T-cell (primary cell): ENCODE measurements at regions not wholly inside any gene's neighbourhood (a gene's known extent, or its start where the extent isn't known, plus 50 kb on each side); places are given as distances from the start of the nearest gene placed in this dataset.

ENCODE experiments used
- ATAC-seq, 4 experiments: fragments of 200-7000 bp in 3 of 4; fragments of 150-1000 bp in 1 of 4; cut with Tn5 transposase; replicated peaks in 1 of 4; 1 replicate in 3 of 4; 2 replicates in 1 of 4; pipeline ENCODE4 v1.10.0; 2021; ENCODE audit warnings: moderate library complexity in 3 of 4, mild to moderate bottlenecking in 2 of 4, moderate number of reproducible peaks in 1 of 4
- CTCF ChIA-PET, 2 donors: fragments of 300-600 bp; sonication (Branson Sonifier 250); formaldehyde crosslinking; loops; one replicate each; lab custom pipeline; 2022; ENCODE audit warnings: antibody characterized with exemption in 2 of 2; lab: Charles Lee
- POLR2A ChIA-PET, 2 donors: fragments of 300-600 bp; sonication (Branson Sonifier 250); formaldehyde crosslinking; loops; one replicate each; lab custom pipeline; 2022; ENCODE audit warnings: antibody characterized with exemption in 2 of 2; lab: Charles Lee
- DNase-seq, 35 experiments: peaks; one replicate each; pipeline versions ENCODE4 v3.0.0 to v3.0.0-alpha.2; 2013 to 2023
- H3K27ac ChIP-seq: one replicate; pipeline ENCODE4 v1.5.1; 2013; ENCODE audit warnings: low read length
- H3K27me3 ChIP-seq, 2 experiments: replicated peaks in 1 of 2; 1 replicate in 1 of 2; 2 replicates in 1 of 2; pipeline versions ENCODE4 v1.6.1 to v1.7.0; 2013; ENCODE audit warnings: low read length in 1 of 2, mixed read lengths in 1 of 2; ENCODE audit not compliant: control insufficient read depth in 2 of 2, insufficient read depth in 2 of 2; ENCODE audit errors: extremely low read depth in 1 of 2
- H3K36me3 ChIP-seq, 2 donors: 1 replicate in 1 of 2; 2 replicates in 1 of 2; pipeline versions ENCODE4 v1.6.1 to v1.7.0; 2013; ENCODE audit warnings: low read length in 1 of 2; ENCODE audit not compliant: control insufficient read depth in 2 of 2, insufficient read depth in 1 of 2; ENCODE audit errors: extremely low read depth in 1 of 2
- H3K4me1 ChIP-seq, 2 experiments: 1 replicate in 1 of 2; 2 replicates in 1 of 2; pipeline versions ENCODE4 v1.6.1 to v1.7.0; 2013; ENCODE audit warnings: low read length in 2 of 2, mixed read lengths in 1 of 2; ENCODE audit not compliant: insufficient read depth in 2 of 2, control insufficient read depth in 1 of 2; ENCODE audit errors: extremely low read depth in 1 of 2
- H3K4me3 ChIP-seq, 2 donors: 1 replicate in 1 of 2; 2 replicates in 1 of 2; pipeline versions ENCODE4 v1.5.1 to v1.7.0; 2013; ENCODE audit warnings: mild to moderate bottlenecking in 2 of 2, low read length in 1 of 2, moderate library complexity in 1 of 2; ENCODE audit not compliant: control insufficient read depth in 1 of 2; ENCODE audit errors: extremely low read depth in 1 of 2
- H3K9me3 ChIP-seq: 2 replicates; pipeline ENCODE4 v1.7.0; 2013
- H3K27ac Mint-ChIP-seq, 2 donors: one replicate each; pipeline ENCODE4 v1.8.0; 2020 to 2021; ENCODE audit warnings: mild to moderate bottlenecking in 2 of 2, mixed read lengths in 2 of 2
- H3K27me3 Mint-ChIP-seq, 2 donors: one replicate each; pipeline ENCODE4 v1.8.0; 2021 to 2022; ENCODE audit warnings: mixed read lengths in 2 of 2
- H3K36me3 Mint-ChIP-seq: one replicate; pipeline ENCODE4 v1.8.0; 2021; ENCODE audit warnings: mixed read lengths
- H3K4me1 Mint-ChIP-seq, 3 donors: one replicate each; pipeline ENCODE4 v1.8.0; 2020 to 2022; ENCODE audit warnings: mixed read lengths in 3 of 3, mild to moderate bottlenecking in 1 of 3
- H3K4me3 Mint-ChIP-seq, 3 donors: one replicate each; pipeline ENCODE4 v1.8.0; 2020 to 2022; ENCODE audit warnings: mild to moderate bottlenecking in 3 of 3, mixed read lengths in 3 of 3, moderate library complexity in 3 of 3
- H3K9me3 Mint-ChIP-seq, 3 donors: one replicate each; pipeline ENCODE4 v1.8.0; 2020 to 2022; ENCODE audit warnings: mixed read lengths in 3 of 3
- WGBS: methylation state at CpG from one replicate; pipeline ENCODE4 v1.1.5; 2013; ENCODE audit warnings: missing lambda C conversion rate; ENCODE audit not compliant: insufficient coverage; 5-methylcytosine and 5-hydroxymethylcytosine counted together

- DNase-seq (no peak), ATAC-seq (no peak)
- Histone ChIP-seq H3K27me3 (no peaks in the 10 kb centered on the region), H3K4me3 (no peak overlapping the region), H3K36me3 (no peaks in the 10 kb centered on the region), H3K4me1 (no peaks in the 10 kb centered on the region), H3K27ac (no peak overlapping the region), H3K9me3 (no peaks in the 10 kb centered on the region)
- no peak overlapping the region for H3K4me3 Mint-ChIP-seq
- H3K27ac Mint-ChIP-seq: no peak overlapping the region
- ChIA-PET POLR2A (no interaction called here), CTCF (no interaction called here)
- H3K36me3 Mint-ChIP-seq: no peaks in the 10 kb centered on the region
- H3K9me3 Mint-ChIP-seq: peaks cover 0 to 2% (median 0%) of the 10 kb centered on the region in 3 donors
- no peaks in the 10 kb centered on the region for H3K4me1 Mint-ChIP-seq
- H3K27me3 Mint-ChIP-seq: peaks cover 4 to 7% of the 10 kb centered on the region in 2 donors
- WGBS: 100% methylated on average over 1 of the region's 2 CpGs
These were observed 200.2 kb downstream of the PHLDA1 start for GRCh38 chr12:75831402-75831801.

- H3K4me3 ChIP-seq: no peak overlapping the region
- Mint-ChIP-seq H3K27ac (no peak overlapping the region), H3K9me3 (peaks cover 0 to 2% (median 0%) of the 10 kb centered on the region in 3 donors), H3K27me3 (no peaks in the 10 kb centered on the region), H3K4me3 (no peak overlapping the region), H3K4me1 (no peaks in the 10 kb centered on the region), H3K36me3 (no peaks in the 10 kb centered on the region)
- no peaks in the 10 kb centered on the region for H3K36me3 ChIP-seq
- ChIA-PET CTCF (no interaction called here), POLR2A (no interaction called here)
- H3K27me3 ChIP-seq: no peaks in the 10 kb centered on the region
- ATAC-seq (no peak), DNase-seq (no peak)
- H3K9me3 ChIP-seq: no peaks in the 10 kb centered on the region
- 83% methylated on average over 1 of the region's 3 CpGs for WGBS
- H3K27ac ChIP-seq: no peak overlapping the region
- H3K4me1 ChIP-seq: no peaks in the 10 kb centered on the region
These were observed 204.5 kb downstream of the PHLDA1 start for GRCh38 chr12:75827061-75827460.

GRCh38 chr12:75825686-75826085, 205.9 kb downstream of the PHLDA1 start:
- H3K9me3 Mint-ChIP-seq: peaks cover 0 to 2% (median 0%) of the 10 kb centered on the region in 3 donors
- no peaks in the 10 kb centered on the region for H3K27me3 Mint-ChIP-seq
- no peak overlapping the region for H3K4me3 Mint-ChIP-seq
- no peaks in the 10 kb centered on the region for H3K4me1 Mint-ChIP-seq
- no peak overlapping the region for H3K27ac Mint-ChIP-seq
- CTCF ChIA-PET: no interaction called here
- H3K27me3 ChIP-seq: no peaks in the 10 kb centered on the region
- no peak overlapping the region for H3K4me3 ChIP-seq
- no peaks in the 10 kb centered on the region for H3K36me3 ChIP-seq
- ATAC-seq (no peak), DNase-seq (no peak)
- H3K4me1 ChIP-seq: no peaks in the 10 kb centered on the region
- H3K9me3 ChIP-seq: no peaks in the 10 kb centered on the region
- POLR2A ChIA-PET: no interaction called here
- H3K27ac ChIP-seq: no peak overlapping the region
- no peaks in the 10 kb centered on the region for H3K36me3 Mint-ChIP-seq
- WGBS: 17% methylated on average over 4 of the region's 4 CpGs

- Mint-ChIP-seq H3K27me3 (no peaks in the 10 kb centered on the region), H3K9me3 (peaks cover 0 to 2% (median 0%) of the 10 kb centered on the region in 3 donors), H3K4me3 (no peak overlapping the region), H3K36me3 (no peaks in the 10 kb centered on the region), H3K27ac (no peak overlapping the region), H3K4me1 (no peaks in the 10 kb centered on the region)
- ATAC-seq (no peak), DNase-seq (no peak)
- no CpG with 5 or more reads among the region's 1 CpG for WGBS
- Histone ChIP-seq H3K36me3 (no peaks in the 10 kb centered on the region), H3K27me3 (no peaks in the 10 kb centered on the region), H3K27ac (no peak overlapping the region), H3K9me3 (no peaks in the 10 kb centered on the region), H3K4me1 (no peaks in the 10 kb centered on the region), H3K4me3 (no peak overlapping the region)
- ChIA-PET CTCF (no interaction called here), POLR2A (no interaction called here)
These were observed 208.1 kb downstream of the PHLDA1 start for GRCh38 chr12:75823475-75823874.

GRCh38 chr12:75822416-75822815, 209.2 kb downstream of the PHLDA1 start:
- POLR2A ChIA-PET: no interaction called here
- CTCF ChIA-PET: interaction anchor here in 1 of 2 donors (0.6 kb wide), 1 partner anchor 31 kb away, joined by 3 read pairs; no protein-coding TSS in a partner anchor

GRCh38 chr12:75820848-75821578, 210.6 kb downstream of the PHLDA1 start:
- no peaks in the 10 kb centered on the region for H3K27me3 ChIP-seq
- no peaks in the 10 kb centered on the region for H3K36me3 ChIP-seq
- H3K4me3 ChIP-seq: no peak overlapping the region
- Mint-ChIP-seq H3K27ac (no peak overlapping the region), H3K36me3 (no peaks in the 10 kb centered on the region), H3K4me3 (no peak overlapping the region), H3K9me3 (no peaks in the 10 kb centered on the region), H3K4me1 (peaks cover 0 to 10% (median 3%) of the 10 kb centered on the region in 3 donors), H3K27me3 (no peaks in the 10 kb centered on the region)
- H3K27ac ChIP-seq: no peak overlapping the region
- no peaks in the 10 kb centered on the region for H3K4me1 ChIP-seq
- CTCF ChIA-PET: interaction anchor here in 1 of 2 donors (0.6 kb wide), 1 partner anchor 214 kb away, joined by 5 read pairs; no protein-coding TSS in a partner anchor
- POLR2A ChIA-PET: interaction anchor here in 1 of 2 donors (0.6 kb wide), 2 partner anchors 86 to 190 kb away, joined by 3 to 8 read pairs; no protein-coding TSS in a partner anchor
- DNase-seq (no peak), ATAC-seq (no peak)
- H3K9me3 ChIP-seq: no peaks in the 10 kb centered on the region
- 96% methylated on average over 4 of the region's 10 CpGs for WGBS

More at GRCh38 chr12:75822416-75822815, 209.2 kb downstream of the PHLDA1 start:
- Mint-ChIP-seq H3K27me3 (no peaks in the 10 kb centered on the region), H3K27ac (no peak overlapping the region), H3K9me3 (peaks cover 0 to 2% (median 0%) of the 10 kb centered on the region in 3 donors), H3K4me3 (no peak overlapping the region), H3K4me1 (no peaks in the 10 kb centered on the region), H3K36me3 (no peaks in the 10 kb centered on the region)
- no peaks in the 10 kb centered on the region for H3K4me1 ChIP-seq
- WGBS: 95% methylated on average over 2 of the region's 3 CpGs
- H3K27ac ChIP-seq: no peak overlapping the region
- no peak overlapping the region for H3K4me3 ChIP-seq
- no peaks in the 10 kb centered on the region for H3K27me3 ChIP-seq
- no peaks in the 10 kb centered on the region for H3K36me3 ChIP-seq
- ATAC-seq (no peak), DNase-seq (no peak)
- H3K9me3 ChIP-seq: no peaks in the 10 kb centered on the region
